Fibroblast of skin of back (primary cell): ENCODE measurements at regions not wholly inside any gene's neighbourhood (a gene's known extent, or its start where the extent isn't known, plus 50 kb on each side); places are given as distances from the start of the nearest gene placed in this dataset.

Experiments used
- DNase-seq: peaks from one replicate; pipeline ENCODE4 v3.0.0-alpha.2; 2013

DNA sequence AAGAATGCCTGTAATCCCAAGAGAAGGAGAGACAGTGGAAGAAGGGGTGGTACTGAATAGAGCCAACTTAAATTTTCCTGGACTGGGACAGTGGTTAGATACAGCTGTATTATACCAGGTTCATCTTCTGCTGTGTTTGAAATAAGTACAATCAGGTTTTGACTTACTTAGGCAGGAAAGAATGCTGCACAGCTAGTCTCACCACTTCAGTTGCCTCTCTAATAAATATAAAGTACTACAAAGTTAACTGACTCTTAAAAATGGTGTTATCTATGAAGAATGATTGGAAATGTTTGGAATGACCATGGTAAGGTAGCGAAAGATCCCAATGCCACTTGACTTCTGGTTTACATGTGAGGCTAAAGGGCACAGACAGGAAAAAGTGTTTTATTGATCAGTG, 652.1 kb downstream of the NOVA1 start:
- DNase-seq = no peak

DNA sequence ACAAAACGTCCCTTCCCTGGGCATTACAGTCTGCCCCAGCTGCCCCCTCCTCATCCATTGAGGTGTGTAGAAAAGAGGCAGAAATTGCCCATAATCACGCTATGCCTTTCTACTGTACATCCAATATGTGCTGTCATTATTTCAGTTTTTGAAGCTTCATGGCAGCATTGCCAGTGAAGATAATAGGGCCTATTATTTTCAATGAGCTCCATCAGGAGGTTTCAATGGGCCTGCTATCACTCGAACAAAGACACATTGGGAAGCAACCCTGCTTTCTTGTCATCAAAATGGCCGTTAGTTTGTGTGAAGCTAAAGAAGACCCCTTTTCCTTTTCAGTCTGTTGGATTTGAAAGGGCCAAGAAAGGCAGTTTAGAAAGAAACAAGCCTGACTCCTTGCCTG, 653.8 kb downstream of the NOVA1 start:
- no peak for DNase-seq

DNA sequence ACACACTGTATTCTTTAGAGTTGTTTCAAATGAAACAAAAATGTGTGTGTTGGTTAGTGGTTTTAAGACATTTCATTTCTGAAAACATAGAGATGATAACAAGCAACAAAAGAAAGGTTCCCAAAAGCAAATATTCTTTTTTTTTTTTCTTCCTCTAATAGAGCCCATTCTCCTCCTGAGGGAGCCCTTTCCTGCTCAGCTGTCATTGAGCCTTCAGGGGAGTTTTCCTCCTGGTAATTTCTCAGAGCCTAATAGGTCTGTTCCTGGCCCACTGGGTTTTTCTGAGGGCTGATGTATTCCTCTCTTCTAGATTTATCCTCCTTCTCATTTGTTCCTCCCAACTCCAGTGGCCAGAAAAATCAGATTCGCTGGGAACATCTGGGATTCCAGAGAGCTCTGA, 654.5 kb downstream of the NOVA1 start:
- DNase-seq = no peak

DNA sequence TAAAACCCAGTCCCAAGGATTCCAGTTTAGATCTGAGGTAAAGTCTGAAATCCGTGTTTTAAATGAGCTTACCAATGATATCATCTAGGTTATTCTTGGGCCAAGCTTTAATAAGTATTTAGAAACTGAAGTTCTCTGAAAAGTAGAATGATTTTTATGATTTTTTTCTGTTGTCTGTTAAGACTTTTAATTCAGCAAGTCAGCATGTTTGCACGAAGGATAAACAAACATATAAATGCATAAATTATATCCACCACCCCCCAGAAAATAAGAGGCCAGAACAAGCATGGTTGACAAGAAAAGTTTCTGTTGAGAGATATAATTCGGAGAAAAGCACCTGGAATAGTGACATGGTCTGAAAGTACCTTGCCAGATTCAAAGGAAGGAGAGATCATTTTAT, 655.7 kb downstream of the NOVA1 start:
- DNase-seq = no peak

DNA sequence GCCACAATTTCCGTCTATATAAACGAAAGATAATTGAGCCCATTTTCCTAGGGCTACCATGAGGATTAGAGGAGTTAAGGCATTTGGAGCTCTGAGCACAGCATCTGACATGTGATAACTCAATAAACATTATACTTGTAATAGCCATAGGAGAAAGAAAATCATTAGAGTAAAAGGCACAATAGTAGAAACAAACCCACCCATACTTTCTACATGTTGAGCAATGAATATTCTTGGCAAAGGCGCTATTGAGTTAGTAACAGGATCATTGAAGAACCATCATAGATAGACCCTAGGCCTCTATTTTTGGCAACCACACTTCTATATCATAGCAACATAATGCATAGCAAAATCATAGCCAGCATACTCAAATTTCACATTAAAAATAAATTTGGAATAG, 664.1 kb downstream of the NOVA1 start:
- DNase-seq = no peak

DNA sequence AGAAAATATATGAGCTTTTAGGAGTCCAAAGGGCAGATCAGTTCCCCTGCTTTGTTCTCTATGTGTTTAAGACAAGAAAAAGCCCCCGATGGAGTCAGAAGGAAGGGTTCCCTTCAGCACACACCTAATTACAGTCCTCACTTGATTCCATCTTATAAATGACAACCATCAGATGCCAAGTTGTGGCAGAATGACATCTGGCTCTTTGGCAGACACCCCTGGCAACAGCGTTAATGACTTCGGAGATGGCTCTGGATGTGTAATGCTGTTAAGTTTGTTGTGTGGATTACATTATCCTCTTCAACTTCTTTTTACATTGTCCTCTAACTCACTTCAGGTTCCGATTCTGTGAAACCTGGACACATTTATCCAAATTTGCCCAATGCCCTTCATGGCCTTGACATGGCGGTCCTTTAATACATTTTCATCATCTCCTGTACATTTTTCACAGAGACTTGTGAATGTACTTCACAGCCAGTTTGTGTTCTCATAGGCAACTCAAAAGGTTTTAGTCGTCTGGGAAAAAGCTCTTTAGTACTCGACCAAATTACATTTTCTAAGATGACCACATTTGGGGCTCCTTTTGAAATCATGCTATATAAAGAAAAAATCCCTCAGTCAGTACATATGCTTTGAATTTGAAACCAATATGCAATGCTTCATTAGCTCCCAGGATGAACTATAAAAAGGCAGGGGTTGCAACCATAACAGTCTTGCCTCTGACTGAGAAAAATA, 667.8 kb downstream of the NOVA1 start:
- DNase-seq = no peak

DNA sequence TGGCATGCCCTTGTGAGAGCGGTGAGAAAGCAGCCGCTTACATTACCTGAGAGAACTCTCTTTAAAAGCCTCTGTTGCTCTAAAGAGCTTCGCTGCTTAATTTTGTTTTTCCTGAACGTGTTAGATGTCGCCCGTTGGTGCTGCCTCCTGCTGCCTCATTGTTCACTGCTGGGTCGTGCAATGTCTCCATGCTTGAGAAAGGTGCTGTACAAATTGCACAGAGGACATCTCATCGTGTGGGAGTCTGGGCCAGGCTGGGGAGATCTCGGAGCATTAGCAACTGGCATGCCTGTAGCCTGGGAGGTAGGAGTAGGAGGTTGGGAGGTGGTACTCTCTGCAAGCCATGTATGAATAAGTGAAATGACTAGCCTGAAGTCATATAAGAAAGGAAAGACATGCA, 686.0 kb downstream of the NOVA1 start:
- no peak for DNase-seq

DNA sequence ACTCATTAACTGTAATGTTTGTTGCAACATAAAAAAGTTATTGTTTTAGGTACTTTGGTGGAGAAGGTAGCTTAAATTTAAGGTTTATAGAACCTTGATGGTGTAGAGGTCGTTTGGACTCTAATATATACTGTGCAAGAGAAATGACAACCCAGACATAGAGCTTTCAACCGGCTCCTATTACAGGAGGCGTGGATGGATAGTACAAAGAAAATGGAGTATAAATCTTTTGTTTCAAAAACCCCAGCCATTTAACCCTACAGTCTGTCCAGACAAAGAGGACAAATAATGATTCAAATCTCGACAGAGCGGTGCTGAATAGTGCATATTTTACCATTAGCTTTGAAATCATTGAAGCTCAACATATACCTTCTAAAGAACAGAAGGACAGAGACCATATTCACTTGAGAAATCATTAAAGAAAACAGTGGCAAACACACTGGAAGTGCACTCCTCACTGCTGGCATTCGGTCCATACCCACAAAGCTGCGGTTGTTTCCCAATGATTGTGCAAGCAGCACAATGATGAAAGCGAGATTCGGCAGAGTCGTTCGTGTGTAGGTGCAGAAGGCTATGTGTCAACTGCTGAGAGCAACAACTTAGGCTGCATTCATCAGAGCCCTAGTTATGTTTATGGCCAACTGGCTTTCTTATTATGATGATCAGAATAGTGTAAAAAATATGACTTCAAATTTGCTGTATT, 688.6 kb downstream of the NOVA1 start:
- no peak for DNase-seq

DNA sequence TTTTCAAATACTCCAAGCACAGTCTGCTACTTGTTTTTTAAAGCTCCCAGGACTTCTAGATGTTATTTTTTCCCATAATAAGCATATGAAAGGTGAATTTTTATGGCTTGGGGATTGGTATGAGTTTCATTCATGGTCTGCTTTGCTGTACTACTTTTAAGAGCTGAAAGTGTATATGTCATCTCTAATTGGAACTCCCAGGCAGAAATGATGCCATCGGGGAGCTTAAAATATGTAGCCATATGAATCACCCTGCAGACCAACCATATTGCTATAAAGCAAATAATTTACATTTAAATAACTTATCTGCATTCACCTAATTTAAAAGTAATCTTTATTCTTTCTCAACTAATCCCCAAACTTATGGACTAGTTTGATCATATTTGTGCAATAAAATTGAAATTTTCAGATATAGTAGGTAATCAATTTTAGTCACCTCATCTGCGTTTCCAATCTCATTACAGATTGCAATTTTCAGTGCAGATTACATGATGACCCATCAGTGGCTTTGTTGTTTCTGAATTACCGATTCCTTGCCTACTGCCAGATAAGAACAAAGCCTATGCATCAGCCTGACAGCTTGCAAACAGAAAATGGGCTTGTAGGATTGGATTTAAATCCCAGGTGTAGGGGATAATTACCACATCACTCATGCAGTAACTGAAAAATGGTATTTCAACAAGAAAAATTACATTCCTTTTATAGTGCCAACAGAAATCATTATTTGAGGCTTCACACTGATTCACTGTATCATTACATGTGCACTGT, 689.4 kb downstream of the NOVA1 start:
- no peak for DNase-seq

DNA sequence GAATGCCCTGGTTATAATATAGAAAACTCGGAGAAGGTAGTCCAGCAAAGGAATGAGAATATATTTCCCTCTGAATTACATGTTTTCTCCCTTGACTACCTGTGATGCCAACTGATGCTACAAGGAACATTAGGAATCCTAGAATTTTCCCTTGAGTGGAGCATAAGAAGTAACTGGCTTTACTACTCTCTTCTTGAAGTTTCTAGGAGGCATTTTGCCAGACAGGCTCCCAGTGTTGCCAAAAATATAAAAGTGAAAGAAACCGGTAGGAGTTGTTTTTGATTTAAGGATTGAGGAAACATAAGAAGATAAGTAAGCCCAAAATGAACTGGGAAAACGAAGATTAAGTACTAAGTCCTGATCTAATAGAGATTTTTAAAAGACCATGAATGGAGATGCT, 693.4 kb downstream of the NOVA1 start:
- DNase-seq = no peak

DNA sequence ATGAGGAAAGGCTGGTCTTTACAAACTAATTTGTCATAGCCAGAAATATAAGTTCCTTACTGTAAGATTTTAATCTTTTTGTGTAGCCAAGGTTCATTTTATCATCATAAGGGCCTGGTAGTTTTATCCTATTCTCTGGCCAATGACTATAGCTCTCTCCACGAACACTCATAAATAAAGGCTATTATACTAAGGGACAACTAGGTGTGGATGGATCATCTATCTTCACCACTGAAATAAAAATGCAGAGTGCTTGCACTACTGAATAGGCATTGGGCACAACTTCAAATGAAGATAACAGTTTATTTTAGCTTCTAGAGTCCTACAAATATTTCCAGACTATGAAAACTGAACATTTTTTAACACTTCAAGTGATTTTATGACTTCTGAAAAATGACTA, 698.6 kb downstream of the NOVA1 start:
- no peak for DNase-seq

DNA sequence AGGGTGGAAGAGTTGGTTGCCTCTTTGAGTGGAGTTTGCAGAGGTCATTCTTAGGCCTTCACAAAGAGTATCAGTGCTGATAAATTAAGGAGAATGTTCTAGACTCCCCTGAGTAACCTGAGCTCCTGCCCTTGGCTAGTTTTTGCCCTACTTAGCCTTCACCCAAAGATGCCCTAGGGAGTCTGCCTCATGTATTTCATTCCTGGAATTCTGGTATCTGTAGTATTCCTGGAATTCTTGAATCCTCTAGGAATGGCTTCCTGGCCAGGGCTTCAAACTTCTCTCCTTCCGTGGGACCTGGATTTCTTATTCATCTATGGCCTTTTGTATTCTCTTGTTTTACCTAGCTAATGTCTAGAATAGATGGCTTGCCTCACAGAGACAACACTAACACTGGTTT, 701.1 kb downstream of the NOVA1 start:
- no peak for DNase-seq

DNA sequence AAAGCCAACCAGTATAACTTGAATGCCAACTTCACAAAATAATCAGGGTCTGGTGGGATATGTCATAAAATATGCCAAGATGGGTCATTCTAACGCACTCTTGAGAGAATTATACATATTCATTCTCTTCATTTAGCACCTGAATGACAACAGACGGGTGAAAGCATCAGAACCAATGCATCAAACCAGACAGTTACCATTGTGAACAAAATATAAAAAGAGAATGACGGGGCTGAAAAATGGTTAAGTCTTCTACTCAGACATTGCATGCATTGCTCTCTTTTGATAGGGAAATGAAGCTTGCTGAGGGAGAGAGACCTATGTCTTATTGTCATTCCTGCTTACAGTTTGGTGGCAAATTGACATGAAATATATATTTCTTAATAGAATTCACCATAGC, 702.1 kb downstream of the NOVA1 start:
- DNase-seq = no peak

DNA sequence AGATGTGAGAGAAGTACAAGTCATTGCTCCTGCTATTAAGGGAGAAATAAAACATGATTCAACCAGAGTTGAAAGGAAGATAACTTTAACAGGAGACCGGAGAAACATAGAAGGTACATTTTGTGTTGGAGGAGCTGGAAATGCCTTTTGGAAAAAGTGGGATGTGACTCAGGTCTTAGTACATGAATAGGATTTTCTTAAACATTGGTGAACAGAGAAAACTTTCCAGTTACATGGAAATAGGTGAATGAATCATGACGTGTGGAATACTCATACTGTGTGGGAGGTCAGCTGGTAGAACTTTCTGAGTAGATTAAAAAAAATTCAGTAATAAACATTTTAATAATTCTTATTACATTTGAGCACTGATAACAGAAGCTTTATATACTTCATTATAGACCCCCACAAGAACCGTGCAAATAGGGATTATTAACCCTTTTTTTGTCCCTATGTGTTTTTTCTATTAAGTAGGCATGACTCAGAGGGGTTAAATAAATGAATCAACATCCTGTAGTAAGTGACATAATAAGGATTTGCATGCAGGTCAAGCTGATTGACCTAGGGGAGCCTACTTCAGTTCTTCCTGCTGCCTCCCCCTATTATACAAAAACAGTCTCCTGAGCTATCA, 710.5 kb downstream of the NOVA1 start:
- DNase-seq = peak; percentile 9

DNA sequence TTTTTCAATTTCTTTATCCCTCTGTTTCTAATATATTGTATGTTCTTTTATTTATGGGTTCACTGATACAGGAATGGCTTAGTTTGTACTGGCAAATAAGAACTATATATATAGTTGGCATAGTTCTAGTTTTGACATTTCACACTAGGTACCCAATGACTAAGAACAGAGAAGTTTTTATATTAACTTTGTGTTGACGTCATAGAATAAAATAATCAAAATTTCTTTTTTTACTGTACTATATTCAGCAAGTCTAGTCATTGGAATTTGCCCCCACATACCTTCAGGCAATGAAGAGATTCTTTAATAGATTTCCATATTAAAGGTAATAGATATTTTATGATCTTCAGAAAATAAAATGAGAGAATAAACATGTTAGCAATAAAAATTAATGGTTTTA, 713.2 kb downstream of the NOVA1 start:
- DNase-seq = no peak

DNA sequence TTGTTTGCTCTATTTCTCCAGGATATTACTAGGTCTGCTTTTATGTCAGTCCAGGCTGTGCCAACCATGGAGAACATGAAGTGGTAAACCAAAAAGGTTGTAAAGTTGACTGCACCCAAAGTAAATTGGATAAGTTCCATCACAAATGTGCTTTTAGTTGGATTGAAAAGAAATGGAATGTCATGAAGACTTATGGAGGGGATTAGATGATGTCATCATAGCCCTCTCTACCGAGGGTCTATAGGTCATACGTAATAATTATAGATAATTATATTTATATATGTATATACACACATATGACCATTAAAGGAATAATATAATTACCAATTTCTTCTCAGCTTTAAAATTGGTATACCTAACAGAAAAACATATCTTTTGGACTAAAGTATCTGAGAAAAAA, 714.9 kb downstream of the NOVA1 start:
- no peak for DNase-seq

DNA sequence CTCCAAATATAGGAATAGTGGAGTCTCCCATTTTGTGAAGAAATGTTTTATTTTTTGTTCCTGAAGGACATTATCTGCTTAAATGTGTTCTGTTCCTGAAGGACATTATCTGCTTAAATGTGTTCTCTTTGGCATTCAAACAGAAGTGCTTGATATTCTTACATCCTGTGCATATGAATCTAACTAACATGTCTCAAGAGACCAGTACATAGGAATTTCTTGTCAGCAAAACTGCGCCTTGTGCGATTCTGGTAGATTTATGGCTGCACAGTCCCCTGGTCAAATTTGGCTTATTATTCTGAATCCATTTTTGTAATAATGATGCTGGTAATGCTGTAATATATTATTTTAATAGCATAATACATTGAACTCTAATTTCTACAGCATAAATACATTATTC, 722.4 kb downstream of the NOVA1 start:
- no peak for DNase-seq

DNA sequence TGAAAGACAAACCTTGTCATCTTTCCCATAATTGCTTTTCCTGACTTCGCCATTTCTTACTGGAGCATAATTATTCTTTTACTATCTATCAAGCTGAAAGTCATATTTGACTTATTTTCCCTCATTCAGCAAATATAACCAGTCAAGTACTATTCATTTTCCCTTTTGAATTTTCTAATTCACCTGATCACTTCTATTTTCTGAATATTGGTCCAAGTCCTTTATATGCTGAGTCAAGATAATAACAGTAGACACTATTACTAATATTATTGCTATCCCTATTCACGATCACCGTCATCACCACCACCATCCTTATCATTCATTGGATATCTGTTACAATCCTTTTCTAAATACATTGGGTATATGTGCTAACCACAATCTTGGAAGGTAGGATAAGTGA, 728.0 kb downstream of the NOVA1 start:
- no peak for DNase-seq

DNA sequence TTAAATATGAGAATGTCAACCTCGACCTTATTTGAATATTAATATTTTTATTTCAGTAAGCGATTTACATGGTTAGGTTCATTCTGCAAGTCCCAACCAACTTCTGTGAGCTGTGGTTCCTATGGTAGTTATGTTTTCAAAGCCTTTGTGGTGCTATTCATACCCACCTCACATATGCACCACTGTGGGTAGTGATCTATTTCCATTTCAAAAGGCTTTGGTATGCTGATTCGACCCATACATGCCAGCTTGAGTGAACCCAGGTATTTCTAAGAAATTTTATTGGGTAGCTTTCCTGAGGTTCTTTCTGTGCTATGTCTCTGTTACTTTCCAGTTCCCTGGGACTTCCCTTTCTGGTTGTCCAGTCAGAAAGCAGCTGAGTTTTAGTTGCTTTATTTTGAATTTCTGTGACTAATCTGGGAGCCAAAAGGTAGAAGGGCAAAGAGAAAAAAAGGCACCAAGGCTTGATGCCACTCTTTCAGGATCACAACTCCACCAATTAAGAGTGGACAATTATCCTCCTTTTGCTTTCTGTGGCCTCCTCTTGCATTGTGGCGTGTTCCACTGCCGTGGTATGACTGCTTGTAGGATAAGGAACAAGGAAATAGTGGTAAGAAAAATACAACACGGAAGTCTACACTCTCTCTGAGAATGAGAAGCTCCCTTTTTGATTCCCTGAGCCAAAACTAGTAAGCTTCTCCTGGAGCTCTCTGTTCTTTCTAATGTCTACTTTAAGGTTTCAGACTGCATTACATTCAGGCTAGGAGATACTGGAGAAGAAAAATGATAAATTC, 729.1 kb downstream of the NOVA1 start:
- DNase-seq = no peak

DNA sequence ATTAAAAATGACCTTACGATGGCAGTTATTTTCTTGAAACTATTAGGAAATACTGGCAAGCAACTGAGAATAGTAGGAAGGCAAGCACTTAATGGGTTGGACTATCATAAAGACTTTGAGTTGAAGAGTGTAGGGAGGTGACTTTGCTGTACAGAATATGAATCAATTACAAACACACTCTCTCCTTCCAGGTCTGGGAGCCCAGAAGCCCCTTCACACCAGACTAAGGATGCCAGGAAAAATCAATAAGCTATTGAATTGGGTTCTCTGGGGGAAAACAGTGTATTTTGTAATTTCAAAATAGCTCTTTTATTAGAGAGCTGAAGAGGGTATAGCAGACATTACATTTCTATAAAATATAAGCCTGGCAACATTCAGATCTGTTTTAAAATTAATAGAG, 736.4 kb downstream of the NOVA1 start:
- no peak for DNase-seq

DNA sequence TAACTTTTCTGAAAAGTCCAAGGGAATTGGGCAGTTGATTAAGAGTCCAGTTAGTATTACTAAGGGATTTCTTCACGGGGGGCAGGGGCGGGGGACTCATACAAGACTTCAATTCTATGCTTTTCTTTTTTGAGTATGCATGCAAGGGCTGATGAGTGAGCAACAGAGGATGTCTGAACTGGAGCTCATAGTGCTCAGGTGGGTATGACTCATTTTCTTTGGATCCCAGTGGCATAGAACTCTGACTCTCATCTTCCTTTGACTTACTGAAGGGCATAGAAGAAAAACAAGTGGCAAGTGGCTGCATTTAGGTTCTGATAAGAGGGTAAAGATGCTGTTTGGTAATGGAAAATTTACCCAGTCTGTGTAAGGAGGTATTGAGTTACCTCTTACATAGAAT, 749.2 kb downstream of the NOVA1 start:
- no peak for DNase-seq

DNA sequence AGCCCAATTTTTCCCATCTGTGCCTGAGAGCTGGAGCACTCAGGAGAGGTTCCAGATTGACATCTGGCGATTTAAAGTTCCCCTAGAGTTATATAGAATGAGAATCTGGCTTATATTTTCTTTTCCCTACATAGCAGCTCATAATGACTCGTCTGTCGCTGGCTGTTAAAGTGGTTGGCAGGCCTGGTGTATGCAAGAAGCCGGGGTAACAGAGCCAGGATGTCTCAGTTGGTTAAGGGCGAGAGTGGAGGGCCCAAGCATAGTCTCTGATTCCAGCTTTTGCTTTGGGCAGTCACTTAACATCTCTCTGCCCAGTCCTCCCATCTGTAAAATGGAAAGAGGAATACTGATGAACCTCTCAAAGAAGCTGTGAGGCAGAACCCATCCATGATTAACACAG, 751.6 kb downstream of the NOVA1 start:
- DNase-seq = no peak
